Progenitor cell of endocrine pancreas (in vitro differentiated cells): ENCODE measurements at regions not wholly inside any gene's neighbourhood (a gene's known extent, or its start where the extent isn't known, plus 50 kb on each side); places are given as distances from the start of the nearest gene placed in this dataset.

Source experiments
- DNase-seq: peaks from one replicate; pipeline ENCODE4 v3.0.0; 2021; ENCODE audit warnings: low spot score; ENCODE audit not compliant: unreplicated experiment
- H3K27ac Mint-ChIP-seq: 2 replicates; pipeline ENCODE4 v1.8.0; 2021; ENCODE audit warnings: mild to moderate bottlenecking, moderate library complexity, mixed read lengths
- H3K27me3 Mint-ChIP-seq: 2 replicates; pipeline ENCODE4 v1.8.0; 2021; ENCODE audit warnings: mixed read lengths
- H3K36me3 Mint-ChIP-seq: 2 replicates; pipeline ENCODE4 v1.8.0; 2022; ENCODE audit warnings: mixed read lengths; ENCODE audit not compliant: insufficient read depth
- H3K4me1 Mint-ChIP-seq: 2 replicates; pipeline ENCODE4 v1.8.0; 2021; ENCODE audit warnings: low read depth, mixed read lengths
- H3K4me3 Mint-ChIP-seq: 2 replicates; pipeline ENCODE4 v1.8.0; 2021; ENCODE audit warnings: low read depth, mild to moderate bottlenecking, moderate library complexity, mixed read lengths
- H3K9me3 Mint-ChIP-seq: 2 replicates; pipeline ENCODE4 v1.8.0; 2021; ENCODE audit warnings: low read depth, mixed read lengths
- CTCF ChIP-seq: fragments of 200-600 bp; sonication (generic); IDR thresholded peaks from one replicate; pipeline ENCODE4 v1.5.0; 2021; ENCODE audit warnings: antibody characterized with exemption, mild to moderate bottlenecking; ENCODE audit not compliant: unreplicated experiment

- Mint-ChIP-seq H3K27ac (no peak overlapping the region), H3K36me3 (no peaks in the 10 kb centered on the region), H3K9me3 (no peaks in the 10 kb centered on the region), H3K4me3 (no peak overlapping the region), H3K27me3 (no peaks in the 10 kb centered on the region), H3K4me1 (no peaks in the 10 kb centered on the region)
- no peak for TF ChIP-seq CTCF
- no peak for DNase-seq
Measured at GRCh38 chr7:83882551-83882950, 233.6 kb upstream of the SEMA3E start.

GRCh38 chr7:83879063-83879462 is 230.1 kb upstream of the SEMA3E start:
- no peak for TF ChIP-seq CTCF
- Mint-ChIP-seq H3K4me1 (no peaks in the 10 kb centered on the region), H3K27ac (no peak overlapping the region), H3K9me3 (no peaks in the 10 kb centered on the region), H3K4me3 (no peak overlapping the region), H3K36me3 (no peaks in the 10 kb centered on the region), H3K27me3 (no peaks in the 10 kb centered on the region)
- DNase-seq: no peak

GRCh38 chr7:83878614-83879013 is 229.7 kb upstream of the SEMA3E start:
- Mint-ChIP-seq H3K36me3 (no peaks in the 10 kb centered on the region), H3K27me3 (no peaks in the 10 kb centered on the region), H3K4me3 (no peak overlapping the region), H3K27ac (no peak overlapping the region), H3K9me3 (no peaks in the 10 kb centered on the region), H3K4me1 (no peaks in the 10 kb centered on the region)
- DNase-seq: no peak
- no peak for TF ChIP-seq CTCF

- Mint-ChIP-seq H3K4me3 (no peak overlapping the region), H3K9me3 (no peaks in the 10 kb centered on the region), H3K36me3 (no peaks in the 10 kb centered on the region), H3K27ac (no peak overlapping the region), H3K4me1 (no peaks in the 10 kb centered on the region), H3K27me3 (no peaks in the 10 kb centered on the region)
- no peak for DNase-seq
- TF ChIP-seq CTCF: no peak
Measured at GRCh38 chr7:83876593-83876992, 227.7 kb upstream of the SEMA3E start.

GRCh38 chr7:83873459-83873858 is 224.5 kb upstream of the SEMA3E start:
- no peak for DNase-seq
- no peak for TF ChIP-seq CTCF
- no peaks in the 10 kb centered on the region for H3K9me3 Mint-ChIP-seq
- H3K4me1 Mint-ChIP-seq: no peaks in the 10 kb centered on the region
- H3K36me3 Mint-ChIP-seq: no peaks in the 10 kb centered on the region
- no peak overlapping the region for H3K27ac Mint-ChIP-seq
- no peaks in the 10 kb centered on the region for H3K27me3 Mint-ChIP-seq
- H3K4me3 Mint-ChIP-seq: no peak overlapping the region
